ENCODE measurements at regions not wholly inside any gene's neighbourhood (a gene's known extent, or its start where the extent isn't known, plus 50 kb on each side); places are given as distances from the start of the nearest gene placed in this dataset.

- no peak overlapping the region for H3K27ac ChIP-seq (ENCODE audit: control insufficient read depth, insufficient read depth)
- ChIA-PET POLR2A (no interaction called here), SMC1A (ENCODE audit: uncharacterized antibody, unreplicated experiment) (no interaction called here), CTCF (interaction anchor here (0.6 kb wide), 1 partner anchor 76 kb away, joined by 3 read pairs; no protein-coding TSS in a partner anchor), RAD21 (ENCODE audit: unreplicated experiment) (no interaction called here)
- H4K20me1 ChIP-seq (ENCODE audit: control insufficient read depth, insufficient read depth): no peaks in the 10 kb centered on the region
- H3K9me3 ChIP-seq (replicated peaks; ENCODE audit: control insufficient read depth, insufficient read depth, low read length): no peaks in the 10 kb centered on the region
- H3K4me3 ChIP-seq: no peak overlapping the region
- BruUV-seq (replicated peaks): no TSS peak
- H2AFZ ChIP-seq (ENCODE audit: control insufficient read depth, low read depth, low read length): no peak overlapping the region
- no peak overlapping the region for H3K9ac ChIP-seq (ENCODE audit: control insufficient read depth, insufficient read depth, low read length)
- H3K36me3 ChIP-seq (ENCODE audit: control insufficient read depth in 2 of 2, insufficient read depth in 2 of 2, low read length in 1 of 2): no peaks in the 10 kb centered on the region
- intact Hi-C loops (cut with micrococcal nuclease; ENCODE audit: unreplicated experiment): no loop called here
- FAIRE-seq (no peak), DNase-seq (ENCODE audit: low read depth, low spot score) (no peak), ATAC-seq (no peak)
- WGBS (ENCODE audit: insufficient coverage, insufficient replicate concordance, low lambda C conversion rate, missing lambda C conversion rate): 28% methylated on average over 19 of the region's 19 CpGs
- no peak overlapping the region for H3K4me2 ChIP-seq (ENCODE audit: control insufficient read depth, insufficient read depth)
- in situ Hi-C loops (cut with MboI): no loop called here
- no peaks in the 10 kb centered on the region for H3K79me2 ChIP-seq (ENCODE audit: control insufficient read depth, insufficient read depth, low read length)
- peaks cover 0 to 2% of the 10 kb centered on the region in 2 experiments; a peak in 2 of 4 replicates for H3K27me3 ChIP-seq (replicated peaks in 1 of 2; ENCODE audit: control insufficient read depth in 2 of 2, insufficient read depth in 2 of 2, low read length in 1 of 2)
- TF ChIP-seq WRNIP1 (IDR thresholded peaks at IDR 0.05; ENCODE audit: borderline replicate concordance, low read depth, low read length) (no peak), RUNX3 (IDR thresholded peaks at IDR 0.05; ENCODE audit: low read length) (no peak), SREBF2 (IDR thresholded peaks at IDR 0.05; ENCODE audit: low read length) (no peak), LARP7 (IDR thresholded peaks at IDR 0.05) (no peak), RAD21 (IDR thresholded peaks at IDR 0.05; ENCODE audit: insufficient read depth, low read depth, low read length) (no peak), JUNB (IDR thresholded peaks at IDR 0.05) (no peak), BCL3 (IDR thresholded peaks at IDR 0.05; ENCODE audit: borderline replicate concordance, insufficient read depth, low read depth, low read length, poor library complexity, severe bottlenecking) (no peak), ETV6 (conservative IDR thresholded peaks at IDR 0.05 in 1 of 2, IDR thresholded peaks at IDR 0.05 in 1 of 2; ENCODE audit: borderline replicate concordance in 1 of 2, low read depth in 1 of 2) (no peak), TCF7 (IDR thresholded peaks at IDR 0.05; ENCODE audit: borderline replicate concordance) (no peak)
- no peaks in the 10 kb centered on the region for H3K4me1 ChIP-seq (ENCODE audit: control insufficient read depth, insufficient read depth, low read length)
These were observed 234.6 kb downstream of the ANKRD60 start for GRCh38 chr20:57993716-57994431.

Measured in GM12878 (cell line).